Breast epithelium (tissue), 4 donors: ENCODE measurements at regions not wholly inside any gene's neighbourhood (a gene's known extent, or its start where the extent isn't known, plus 50 kb on each side); places are given as distances from the start of the nearest gene placed in this dataset.

Experiments used
- DNase-seq, 2 donors: peaks; one replicate each; pipeline ENCODE4 v3.0.0-alpha.2; 2019; ENCODE audit warnings: low spot score in 2 of 2
- H3K27ac ChIP-seq, 2 donors: fragments of 200-600 bp; sonication (generic) in 1 of 2; one replicate each; pipeline ENCODE4 v1.5.1; 2016 to 2019; ENCODE audit warnings: mild to moderate bottlenecking in 1 of 2
- H3K27me3 ChIP-seq, 2 donors: fragments of 200-600 bp; sonication (generic) in 1 of 2; one replicate each; pipeline versions ENCODE4 v1.5.1 to v1.6.0; 2017 to 2019; ENCODE audit warnings: control low read depth in 1 of 2, mild to moderate bottlenecking in 1 of 2
- H3K36me3 ChIP-seq: fragments of 200-600 bp; one replicate; pipeline ENCODE4 v1.5.1; 2019
- H3K4me1 ChIP-seq, 2 donors: fragments of 200-600 bp; sonication (generic); one replicate each; pipeline ENCODE4 v1.5.1; 2016 to 2019; ENCODE audit warnings: control low read depth in 1 of 2
- H3K4me3 ChIP-seq, 3 donors: fragments of 200-600 bp; sonication (generic); 1 replicate in 2 of 3; 2 replicates in 1 of 3; pipeline ENCODE4 v1.5.1; 2016 to 2019; ENCODE audit warnings: mild to moderate bottlenecking in 3 of 3, moderate library complexity in 2 of 3
- H3K9me3 ChIP-seq, 2 donors: fragments of 200-600 bp; sonication (generic) in 1 of 2; one replicate each; pipeline ENCODE4 v1.5.1; 2016 to 2019; ENCODE audit warnings: control low read depth in 1 of 2
- CTCF ChIP-seq, 3 donors: fragments of 450-650 bp; IDR thresholded peaks; one replicate each; pipeline ENCODE4 v1.5.1; 2016 to 2017; ENCODE audit warnings: antibody characterized with exemption in 3 of 3, mild to moderate bottlenecking in 3 of 3, moderate library complexity in 3 of 3
- POLR2A ChIP-seq: fragments of 450-650 bp; IDR thresholded peaks from one replicate; pipeline ENCODE4 v1.6.1; 2016; ENCODE audit warnings: antibody characterized with exemption, mild to moderate bottlenecking, moderate library complexity
- POLR2AphosphoS5 ChIP-seq, 3 donors: sonication (generic); formaldehyde crosslinking; IDR thresholded peaks; one replicate each; pipeline ENCODE4 v1.6.1; 2017; ENCODE audit warnings: antibody characterized with exemption in 3 of 3
- intact Hi-C: fragments of 100-400 bp; cut with DNase I; formaldehyde crosslinking; loops from one replicate; pipeline ENCODE4 v1.15.1; 2023; ENCODE audit warnings: low total_unique reads

- H3K27ac ChIP-seq, result peak overlapping the region; percentile 32 to 48
- intact Hi-C loops, result no loop called here
Observed at GRCh38 chr3:107068980-107069379, 308.3 kb upstream of the CCDC54 start.

GRCh38 chr3:107076946-107077345 is 300.3 kb upstream of the CCDC54 start:
- no peaks in the 10 kb centered on the region for H3K9me3 ChIP-seq
- H3K27me3 ChIP-seq, result no peaks in the 10 kb centered on the region
- intact Hi-C loops, result no loop called here
- TF ChIP-seq CTCF (IDR thresholded peaks at IDR 0.05) (no peak), POLR2AphosphoS5 (IDR thresholded peaks at IDR 0.05) (no peak), POLR2A (no peak)
- no peak overlapping the region for H3K4me3 ChIP-seq
- H3K4me1 ChIP-seq, result no peaks in the 10 kb centered on the region
- H3K36me3 ChIP-seq, result no peaks in the 10 kb centered on the region
- no peak for DNase-seq
- no peak overlapping the region for H3K27ac ChIP-seq

More at GRCh38 chr3:107068980-107069379, 308.3 kb upstream of the CCDC54 start:
- Histone ChIP-seq H3K4me1 (no peaks in the 10 kb centered on the region), H3K4me3 (no peak overlapping the region), H3K9me3 (no peaks in the 10 kb centered on the region), H3K27me3 (no peaks in the 10 kb centered on the region), H3K36me3 (no peaks in the 10 kb centered on the region)
- no peak for DNase-seq
- no peak for TF ChIP-seq CTCF (IDR thresholded peaks at IDR 0.05)
- TF ChIP-seq POLR2A, result no peak
- TF ChIP-seq POLR2AphosphoS5 (IDR thresholded peaks at IDR 0.05), result no peak

GRCh38 chr3:107077391-107077790 is 299.8 kb upstream of the CCDC54 start:
- TF ChIP-seq POLR2AphosphoS5 (IDR thresholded peaks at IDR 0.05), result no peak
- Histone ChIP-seq H3K36me3 (no peaks in the 10 kb centered on the region), H3K27me3 (no peaks in the 10 kb centered on the region), H3K4me1 (no peaks in the 10 kb centered on the region), H3K9me3 (no peaks in the 10 kb centered on the region), H3K4me3 (no peak overlapping the region), H3K27ac (no peak overlapping the region)
- intact Hi-C loops, result no loop called here
- DNase-seq, result no peak

- Histone ChIP-seq H3K4me3 (no peak overlapping the region), H3K4me1 (no peaks in the 10 kb centered on the region), H3K36me3 (no peaks in the 10 kb centered on the region), H3K9me3 (no peaks in the 10 kb centered on the region), H3K27me3 (no peaks in the 10 kb centered on the region), H3K27ac (no peak overlapping the region)
- DNase-seq, result no peak
- TF ChIP-seq POLR2A, result no peak
- no peak for TF ChIP-seq POLR2AphosphoS5 (IDR thresholded peaks at IDR 0.05)
- no peak for TF ChIP-seq CTCF (IDR thresholded peaks at IDR 0.05)
- intact Hi-C loops, result no loop called here
Observed at GRCh38 chr3:107082527-107082926, 294.7 kb upstream of the CCDC54 start.

GRCh38 chr3:107085261-107085660 is 292.0 kb upstream of the CCDC54 start:
- DNase-seq, result no peak
- intact Hi-C loops, result no loop called here
- no peaks in the 10 kb centered on the region for H3K4me1 ChIP-seq
- no peaks in the 10 kb centered on the region for H3K36me3 ChIP-seq
- no peaks in the 10 kb centered on the region for H3K27me3 ChIP-seq
- H3K9me3 ChIP-seq, result no peaks in the 10 kb centered on the region
- H3K4me3 ChIP-seq, result no peak overlapping the region
- H3K27ac ChIP-seq, result no peak overlapping the region
- no peak for TF ChIP-seq POLR2A
- no peak for TF ChIP-seq CTCF (IDR thresholded peaks at IDR 0.05)
- TF ChIP-seq POLR2AphosphoS5 (IDR thresholded peaks at IDR 0.05), result no peak

- no peaks in the 10 kb centered on the region for H3K36me3 ChIP-seq
- no peaks in the 10 kb centered on the region for H3K27me3 ChIP-seq
- no peak for DNase-seq
- H3K9me3 ChIP-seq, result no peaks in the 10 kb centered on the region
- H3K4me1 ChIP-seq, result no peaks in the 10 kb centered on the region
- no peak overlapping the region for H3K4me3 ChIP-seq
- intact Hi-C loops, result no loop called here
- H3K27ac ChIP-seq, result no peak overlapping the region
- TF ChIP-seq CTCF (IDR thresholded peaks at IDR 0.05) (no peak), POLR2AphosphoS5 (IDR thresholded peaks at IDR 0.05) (no peak), POLR2A (no peak)
Observed at GRCh38 chr3:107092121-107092520, 285.1 kb upstream of the CCDC54 start.
